ENCODE measurements at regions not wholly inside any gene's neighbourhood (a gene's known extent, or its start where the extent isn't known, plus 50 kb on each side); places are given as distances from the start of the nearest gene placed in this dataset.

DNA sequence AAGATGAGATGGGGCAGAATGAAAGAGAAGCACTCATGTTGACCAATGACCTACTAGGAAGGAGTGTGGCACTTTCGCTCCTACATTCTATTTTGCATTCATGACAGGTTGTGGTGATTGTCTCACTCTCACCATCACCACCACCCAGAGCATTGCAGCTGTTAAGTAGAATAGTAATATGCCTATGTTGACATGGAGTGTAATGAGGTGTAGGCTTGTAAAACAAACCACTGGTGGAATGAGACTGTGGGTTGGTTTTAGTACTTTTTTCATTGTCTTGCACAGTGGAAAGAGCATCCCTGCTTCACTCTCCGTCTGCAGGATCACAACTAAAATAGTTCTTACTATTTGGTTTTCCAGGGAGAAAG, 516.7 kb downstream of the NTRK2 start:
- no peak for TF ChIP-seq CTCF (IDR thresholded peaks at IDR 0.05; ENCODE audit: poor library complexity, severe bottlenecking)
- no peak for TF ChIP-seq POLR2AphosphoS5 (IDR thresholded peaks at IDR 0.05)
- TF ChIP-seq TAF1 (IDR thresholded peaks at IDR 0.05; ENCODE audit: low read depth), result no peak
- no peak for TF ChIP-seq MXI1 (conservative IDR thresholded peaks at IDR 0.05; ENCODE audit: poor library complexity, severe bottlenecking)
- no peak for TF ChIP-seq RAD21 (conservative IDR thresholded peaks at IDR 0.05)
- no peak for TF ChIP-seq EZH2 (IDR thresholded peaks at IDR 0.05; ENCODE audit: borderline replicate concordance, insufficient read depth, low read length, poor library complexity, severe bottlenecking)
- TF ChIP-seq REST (IDR thresholded peaks at IDR 0.05; ENCODE audit: borderline replicate concordance), result no peak
- no peak for TF ChIP-seq EP300 (conservative IDR thresholded peaks at IDR 0.05; ENCODE audit: poor library complexity, severe bottlenecking)
